ENCODE measurements at regions not wholly inside any gene's neighbourhood (a gene's known extent, or its start where the extent isn't known, plus 50 kb on each side); places are given as distances from the start of the nearest gene placed in this dataset.

DNA sequence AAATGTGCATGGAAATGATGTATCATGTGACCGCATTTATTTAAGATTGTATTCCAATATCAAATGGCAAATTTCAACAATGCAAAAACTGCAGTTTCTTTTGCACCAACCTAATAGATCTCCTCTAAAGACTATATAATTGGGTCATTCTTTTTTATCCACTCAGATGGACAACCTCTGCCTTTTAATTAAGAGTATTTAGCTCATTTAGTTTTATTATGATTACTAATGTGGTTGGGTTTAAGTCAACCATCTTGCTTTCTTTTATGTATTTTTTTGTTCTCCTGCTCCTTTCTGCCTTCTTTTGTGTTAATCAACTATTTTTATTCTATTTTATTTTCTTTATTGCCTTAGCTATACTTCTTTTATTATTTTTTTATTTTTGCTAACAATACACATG, 468.5 kb upstream of the MKI67 start:
- H3K27me3 ChIP-seq (ENCODE audit: control insufficient read depth in 1 of 2, insufficient read depth in 2 of 2, low read length in 2 of 2): no peaks in the 10 kb centered on the region; a peak in 1 of 5 replicates
- no peak for FAIRE-seq

More for the DNA sequence above, 468.5 kb upstream of the MKI67 start:
- ChIA-PET POLR2A (no interaction called here), CTCF (ENCODE audit: low intra/inter-chr PET ratio, low total read pairs) (no interaction called here)
- no TSS peak for BruUV-seq (replicated peaks)
- Histone ChIP-seq H3K4me1 (ENCODE audit: insufficient read depth, low read length) (no peaks in the 10 kb centered on the region), H3K79me2 (ENCODE audit: insufficient read depth, low read length) (no peaks in the 10 kb centered on the region), H3K36me3 (replicated peaks in 1 of 2; ENCODE audit: control insufficient read depth in 1 of 2, insufficient read depth in 2 of 2, low read length in 2 of 2) (no peaks in the 10 kb centered on the region), H3K27ac (ENCODE audit: extremely low read length, insufficient read depth, low read length) (no peak overlapping the region), H4K20me1 (ENCODE audit: insufficient read depth, low read length) (no peaks in the 10 kb centered on the region), H3K4me3 (replicated peaks in 1 of 3; ENCODE audit: insufficient read depth in 1 of 3, low read depth in 2 of 3, low read length in 3 of 3) (no peak overlapping the region), H3K4me2 (ENCODE audit: low read depth, low read length) (no peak overlapping the region), H3K9ac (ENCODE audit: insufficient read depth, low read depth, low read length) (no peak overlapping the region), H2AFZ (ENCODE audit: low read length) (no peak overlapping the region), H3K9me3 (ENCODE audit: low read length) (no peaks in the 10 kb centered on the region)
- WGBS (ENCODE audit: low lambda C conversion rate): 52% methylated on average over 1 of the region's 1 CpG
- in situ Hi-C loops (cut with HindIII; ENCODE audit: extremely low pct_ligation_motif_present, low pct_unique_long_range_greater_than_20kb) (no loop called here), intact Hi-C loops (cut with micrococcal nuclease; ENCODE audit: unreplicated experiment) (no loop called here)
- no peak for TF ChIP-seq RAD21 (CRISPR knock-in tag; IDR thresholded peaks at IDR 0.05)
- TF ChIP-seq CREB1 (IDR thresholded peaks at IDR 0.05): no peak
- TF ChIP-seq CREB1 (CRISPR knock-in tag; IDR thresholded peaks at IDR 0.05): no peak
- TF ChIP-seq, protein P1, sequence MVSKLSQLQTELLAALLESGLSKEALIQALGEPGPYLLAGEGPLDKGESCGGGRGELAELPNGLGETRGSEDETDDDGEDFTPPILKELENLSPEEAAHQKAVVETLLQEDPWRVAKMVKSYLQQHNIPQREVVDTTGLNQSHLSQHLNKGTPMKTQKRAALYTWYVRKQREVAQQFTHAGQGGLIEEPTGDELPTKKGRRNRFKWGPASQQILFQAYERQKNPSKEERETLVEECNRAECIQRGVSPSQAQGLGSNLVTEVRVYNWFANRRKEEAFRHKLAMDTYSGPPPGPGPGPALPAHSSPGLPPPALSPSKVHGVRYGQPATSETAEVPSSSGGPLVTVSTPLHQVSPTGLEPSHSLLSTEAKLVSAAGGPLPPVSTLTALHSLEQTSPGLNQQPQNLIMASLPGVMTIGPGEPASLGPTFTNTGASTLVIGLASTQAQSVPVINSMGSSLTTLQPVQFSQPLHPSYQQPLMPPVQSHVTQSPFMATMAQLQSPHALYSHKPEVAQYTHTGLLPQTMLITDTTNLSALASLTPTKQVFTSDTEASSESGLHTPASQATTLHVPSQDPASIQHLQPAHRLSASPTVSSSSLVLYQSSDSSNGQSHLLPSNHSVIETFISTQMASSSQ (IDR thresholded peaks at IDR 0.05; ENCODE audit: low read depth): no peak
- TF ChIP-seq, protein P1 (CRISPR knock-in tag; IDR thresholded peaks at IDR 0.05; ENCODE audit: borderline replicate concordance): no peak
- TF ChIP-seq ZNF343 (CRISPR knock-in tag; IDR thresholded peaks at IDR 0.05): no peak
- no peak for TF ChIP-seq ZNF496 (CRISPR knock-in tag; IDR thresholded peaks at IDR 0.05; ENCODE audit: insufficient replicate concordance)
- TF ChIP-seq, protein P2, sequence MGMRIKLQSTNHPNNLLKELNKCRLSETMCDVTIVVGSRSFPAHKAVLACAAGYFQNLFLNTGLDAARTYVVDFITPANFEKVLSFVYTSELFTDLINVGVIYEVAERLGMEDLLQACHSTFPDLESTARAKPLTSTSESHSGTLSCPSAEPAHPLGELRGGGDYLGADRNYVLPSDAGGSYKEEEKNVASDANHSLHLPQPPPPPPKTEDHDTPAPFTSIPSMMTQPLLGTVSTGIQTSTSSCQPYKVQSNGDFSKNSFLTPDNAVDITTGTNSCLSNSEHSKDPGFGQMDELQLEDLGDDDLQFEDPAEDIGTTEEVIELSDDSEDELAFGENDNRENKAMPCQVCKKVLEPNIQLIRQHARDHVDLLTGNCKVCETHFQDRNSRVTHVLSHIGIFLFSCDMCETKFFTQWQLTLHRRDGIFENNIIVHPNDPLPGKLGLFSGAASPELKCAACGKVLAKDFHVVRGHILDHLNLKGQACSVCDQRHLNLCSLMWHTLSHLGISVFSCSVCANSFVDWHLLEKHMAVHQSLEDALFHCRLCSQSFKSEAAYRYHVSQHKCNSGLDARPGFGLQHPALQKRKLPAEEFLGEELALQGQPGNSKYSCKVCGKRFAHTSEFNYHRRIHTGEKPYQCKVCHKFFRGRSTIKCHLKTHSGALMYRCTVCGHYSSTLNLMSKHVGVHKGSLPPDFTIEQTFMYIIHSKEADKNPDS (CRISPR knock-in tag; IDR thresholded peaks at IDR 0.05): no peak
- TF ChIP-seq NR2C2 (CRISPR knock-in tag; IDR thresholded peaks at IDR 0.05; ENCODE audit: borderline replicate concordance): no peak
- TF ChIP-seq ZNF737 (CRISPR knock-in tag; IDR thresholded peaks at IDR 0.05; ENCODE audit: borderline replicate concordance): no peak
- TF ChIP-seq, protein P3, sequence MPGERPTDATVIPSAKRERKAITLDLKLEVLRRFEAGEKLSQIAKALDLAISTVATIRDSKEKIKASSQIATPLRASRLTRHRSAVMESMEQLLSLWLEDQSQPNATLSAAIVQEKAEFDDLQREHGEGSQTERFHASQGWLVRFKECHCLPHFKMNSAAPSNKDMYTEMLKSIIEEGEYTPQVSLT (CRISPR knock-in tag; IDR thresholded peaks at IDR 0.05; ENCODE audit: borderline replicate concordance, low read depth): no peak
- TF ChIP-seq TOE1 (CRISPR knock-in tag; IDR thresholded peaks at IDR 0.05): no peak
- TF ChIP-seq MTA3 (CRISPR knock-in tag; IDR thresholded peaks at IDR 0.05): no peak
- no peak for TF ChIP-seq MLX (CRISPR knock-in tag; IDR thresholded peaks at IDR 0.05)
- TF ChIP-seq ZNF296 (CRISPR knock-in tag; conservative IDR thresholded peaks at IDR 0.05): no peak
- TF ChIP-seq ZNF7 (CRISPR knock-in tag; IDR thresholded peaks at IDR 0.05): no peak
- ATAC-seq (no peak), DNase-seq (ENCODE audit: low spot score) (no peak)

Data from HepG2 (cell line).